HFFc6 (cell line): ENCODE measurements at regions not wholly inside any gene's neighbourhood (a gene's known extent, or its start where the extent isn't known, plus 50 kb on each side); places are given as distances from the start of the nearest gene placed in this dataset.
"Not testable (repeated sequence)": the region's sequence is repeated elsewhere in the genome, so short reads cannot be mapped to it uniquely, and the experiment has no call there.

ENCODE experiments used
- DNase-seq: peaks from one replicate; pipeline ENCODE4 v3.0.0-alpha.2; 2018
- H3K27ac Mint-ChIP-seq: 2 replicates; pipeline ENCODE4 v1.8.0; 2020; ENCODE audit warnings: mild to moderate bottlenecking, mixed read lengths
- H3K27me3 Mint-ChIP-seq: 2 replicates; pipeline ENCODE4 v1.8.0; 2021; ENCODE audit warnings: mild to moderate bottlenecking, moderate library complexity, mixed read lengths; ENCODE audit not compliant: insufficient read depth
- H3K36me3 Mint-ChIP-seq: 2 replicates; pipeline ENCODE4 v1.8.0; 2021; ENCODE audit warnings: low read depth, mixed read lengths
- H3K4me1 Mint-ChIP-seq: 2 replicates; pipeline ENCODE4 v1.8.0; 2020; ENCODE audit warnings: low read depth, mixed read lengths
- H3K4me3 Mint-ChIP-seq: 2 replicates; pipeline ENCODE4 v1.8.0; 2020; ENCODE audit warnings: mild to moderate bottlenecking, moderate library complexity, mixed read lengths
- H3K9me3 Mint-ChIP-seq: 2 replicates; pipeline ENCODE4 v1.8.0; 2020; ENCODE audit warnings: mild to moderate bottlenecking, mixed read lengths
- TF ChIP-seq, protein P1 (sequence below): fragments of 200-600 bp; sonication (generic); IDR thresholded peaks from 2 replicates; pipeline ENCODE4 v1.5.0; 2021; ENCODE audit warnings: antibody characterized with exemption, mild to moderate bottlenecking

GRCh38 chr6:27669295-27669623 lies 196.4 kb upstream of the ZNF184 start:
- DNase-seq = no peak
- H3K27me3 Mint-ChIP-seq = peaks cover 3% of the 10 kb centered on the region
- H3K27ac Mint-ChIP-seq = peak overlapping the region; percentile 16; the same call in 1 of the 2 replicates
- H3K36me3 Mint-ChIP-seq = no peaks in the 10 kb centered on the region
- H3K9me3 Mint-ChIP-seq = no peaks in the 10 kb centered on the region
- H3K4me3 Mint-ChIP-seq = peak overlapping the region; percentile 88
- TF ChIP-seq, protein P1, sequence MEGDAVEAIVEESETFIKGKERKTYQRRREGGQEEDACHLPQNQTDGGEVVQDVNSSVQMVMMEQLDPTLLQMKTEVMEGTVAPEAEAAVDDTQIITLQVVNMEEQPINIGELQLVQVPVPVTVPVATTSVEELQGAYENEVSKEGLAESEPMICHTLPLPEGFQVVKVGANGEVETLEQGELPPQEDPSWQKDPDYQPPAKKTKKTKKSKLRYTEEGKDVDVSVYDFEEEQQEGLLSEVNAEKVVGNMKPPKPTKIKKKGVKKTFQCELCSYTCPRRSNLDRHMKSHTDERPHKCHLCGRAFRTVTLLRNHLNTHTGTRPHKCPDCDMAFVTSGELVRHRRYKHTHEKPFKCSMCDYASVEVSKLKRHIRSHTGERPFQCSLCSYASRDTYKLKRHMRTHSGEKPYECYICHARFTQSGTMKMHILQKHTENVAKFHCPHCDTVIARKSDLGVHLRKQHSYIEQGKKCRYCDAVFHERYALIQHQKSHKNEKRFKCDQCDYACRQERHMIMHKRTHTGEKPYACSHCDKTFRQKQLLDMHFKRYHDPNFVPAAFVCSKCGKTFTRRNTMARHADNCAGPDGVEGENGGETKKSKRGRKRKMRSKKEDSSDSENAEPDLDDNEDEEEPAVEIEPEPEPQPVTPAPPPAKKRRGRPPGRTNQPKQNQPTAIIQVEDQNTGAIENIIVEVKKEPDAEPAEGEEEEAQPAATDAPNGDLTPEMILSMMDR = no peak
- H3K4me1 Mint-ChIP-seq = peaks cover 60% of the 10 kb centered on the region

- H3K9me3 Mint-ChIP-seq = no peaks in the 10 kb centered on the region
- H3K27ac Mint-ChIP-seq = peak overlapping the region; percentile 48
- H3K36me3 Mint-ChIP-seq = no peaks in the 10 kb centered on the region
- peaks cover 60% of the 10 kb centered on the region for H3K4me1 Mint-ChIP-seq
- peaks cover 3% of the 10 kb centered on the region for H3K27me3 Mint-ChIP-seq
- peak overlapping the region; percentile 88 for H3K4me3 Mint-ChIP-seq
- TF ChIP-seq, protein P1 = no peak
- DNase-seq = peak; percentile 81
Measured at GRCh38 chr6:27668442-27669294, 195.8 kb upstream of the ZNF184 start.

GRCh38 chr6:27667657-27668441 lies 194.9 kb upstream of the ZNF184 start:
- DNase-seq = no peak
- H3K36me3 Mint-ChIP-seq = no peaks in the 10 kb centered on the region
- peaks cover 55% of the 10 kb centered on the region for H3K4me1 Mint-ChIP-seq
- H3K9me3 Mint-ChIP-seq = no peaks in the 10 kb centered on the region
- peak overlapping the region; percentile 48; the same call in 1 of the 2 replicates for H3K27ac Mint-ChIP-seq
- H3K27me3 Mint-ChIP-seq = peaks cover 3% of the 10 kb centered on the region
- H3K4me3 Mint-ChIP-seq = peak overlapping the region; percentile 88
- TF ChIP-seq, protein P1 = no peak

DNA sequence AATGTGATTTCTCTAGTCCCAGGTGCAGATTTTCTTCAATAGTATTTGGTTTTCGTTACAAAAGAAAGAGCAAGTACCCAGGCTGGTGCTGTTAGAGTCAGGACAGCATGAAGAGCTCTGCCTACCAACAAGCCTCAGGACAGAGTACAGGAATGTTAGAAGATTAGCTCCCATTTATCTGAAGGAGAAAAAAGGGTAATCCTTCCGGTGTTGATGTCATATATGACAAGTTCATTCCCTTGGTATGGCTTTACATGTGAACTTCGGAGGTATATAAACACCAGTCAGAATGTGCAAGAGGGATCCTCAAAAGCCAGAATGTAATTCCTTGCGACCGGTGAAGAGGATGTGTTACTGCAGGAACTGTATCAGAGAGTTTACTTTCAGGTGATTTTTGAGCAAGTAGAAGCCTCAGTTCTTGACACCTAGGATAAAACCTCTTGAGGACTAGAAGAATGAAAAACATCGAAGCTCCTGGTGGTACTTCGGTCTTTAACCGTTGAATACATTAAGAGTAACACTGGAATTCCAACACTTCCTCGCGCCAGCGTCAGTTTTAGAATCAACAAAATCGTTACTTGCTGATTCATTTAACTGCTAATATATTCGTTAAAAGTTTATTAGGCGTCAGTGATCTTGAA lies 194.2 kb upstream of the ZNF184 start:
- Mint-ChIP-seq H3K4me3 (peak overlapping the region; percentile 88), H3K9me3 (no peaks in the 10 kb centered on the region), H3K27me3 (peaks cover 3% of the 10 kb centered on the region), H3K36me3 (no peaks in the 10 kb centered on the region), H3K27ac (no peak overlapping the region), H3K4me1 (peaks cover 48% of the 10 kb centered on the region)
- DNase-seq = no peak
- TF ChIP-seq, protein P1 = no peak

- Mint-ChIP-seq H3K36me3 (no peaks in the 10 kb centered on the region), H3K4me1 (peaks cover 13% of the 10 kb centered on the region), H3K27me3 (no peaks in the 10 kb centered on the region), H3K27ac (no peak overlapping the region), H3K4me3 (no peak overlapping the region), H3K9me3 (no peaks in the 10 kb centered on the region; the same call in 1 of the 2 replicates)
- DNase-seq = no peak
- TF ChIP-seq, protein P1 = no peak
Measured at GRCh38 chr6:27662769-27663168, 189.9 kb upstream of the ZNF184 start.

DNA sequence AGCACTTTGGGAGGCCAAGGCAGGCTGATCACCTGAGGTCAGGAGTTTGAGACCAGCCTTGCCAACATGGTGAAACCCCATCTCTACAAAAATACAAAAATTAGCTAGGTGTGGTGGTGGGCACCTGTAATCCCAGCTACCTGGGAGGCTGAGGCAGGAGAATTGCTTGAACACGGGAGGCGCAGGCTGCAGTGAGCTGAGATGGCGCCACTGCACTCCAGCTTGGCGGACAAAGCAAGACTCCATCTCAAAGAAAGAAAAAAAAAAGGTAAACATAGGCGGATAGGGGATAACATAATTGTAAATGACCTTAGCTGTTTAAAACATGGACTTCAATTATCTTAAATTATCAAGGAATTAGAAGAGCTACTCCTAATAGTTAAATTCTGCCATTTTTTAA lies 189.3 kb upstream of the ZNF184 start:
- not testable (repeated sequence) for DNase-seq, H3K36me3 Mint-ChIP-seq, H3K27me3 Mint-ChIP-seq, H3K4me1 Mint-ChIP-seq, H3K27ac Mint-ChIP-seq, H3K4me3 Mint-ChIP-seq, H3K9me3 Mint-ChIP-seq

- not testable (repeated sequence) for H3K27ac Mint-ChIP-seq, H3K36me3 Mint-ChIP-seq, DNase-seq, H3K4me1 Mint-ChIP-seq, H3K9me3 Mint-ChIP-seq, H3K27me3 Mint-ChIP-seq
- peak overlapping the region; percentile 32; the same call in 1 of the 2 replicates for H3K4me3 Mint-ChIP-seq
Measured at GRCh38 chr6:27653143-27653825, 180.4 kb upstream of the ZNF184 start.
